SU-DHL-6 (cell line): ENCODE measurements at regions not wholly inside any gene's neighbourhood (a gene's known extent, or its start where the extent isn't known, plus 50 kb on each side); places are given as distances from the start of the nearest gene placed in this dataset.

ENCODE experiments used
- EZH2phosphoT487 ChIP-seq: fragments of 200-600 bp; sonication (generic), shearing (Covaris generic); conservative IDR thresholded peaks from 2 replicates; pipeline ENCODE4 v1.6.1; 2018; ENCODE audit warnings: mild to moderate bottlenecking, antibody characterized with exemption, low read length, moderate library complexity, mixed read lengths
- TF ChIP-seq, protein P1 (sequence below): fragments of 200-600 bp; sonication (generic); IDR thresholded peaks from one replicate; pipeline ENCODE4 v1.5.1; 2017; ENCODE audit warnings: antibody characterized with exemption, mild to moderate bottlenecking, low read length, moderate library complexity; ENCODE audit not compliant: insufficient read depth, poor library complexity, severe bottlenecking

DNA sequence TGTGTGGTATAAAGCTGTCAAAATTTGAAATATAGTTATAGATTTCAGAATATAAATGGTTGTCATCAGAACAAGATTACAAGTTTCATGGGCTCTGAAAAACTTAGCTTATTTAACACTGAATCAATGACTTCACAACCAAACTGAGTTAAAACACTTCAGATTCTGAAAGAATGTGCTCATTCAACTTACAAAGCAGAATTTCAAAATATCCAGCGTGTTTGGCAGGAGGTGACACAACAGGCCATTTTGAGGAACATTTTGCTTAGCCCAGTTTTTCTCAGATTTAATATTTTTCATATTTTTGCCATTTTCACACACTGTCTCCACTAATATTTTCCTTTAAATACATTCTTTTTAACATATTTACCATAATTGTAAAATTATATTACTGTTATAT is 781.1 kb downstream of the TUSC7 start:
- TF ChIP-seq, protein P1, sequence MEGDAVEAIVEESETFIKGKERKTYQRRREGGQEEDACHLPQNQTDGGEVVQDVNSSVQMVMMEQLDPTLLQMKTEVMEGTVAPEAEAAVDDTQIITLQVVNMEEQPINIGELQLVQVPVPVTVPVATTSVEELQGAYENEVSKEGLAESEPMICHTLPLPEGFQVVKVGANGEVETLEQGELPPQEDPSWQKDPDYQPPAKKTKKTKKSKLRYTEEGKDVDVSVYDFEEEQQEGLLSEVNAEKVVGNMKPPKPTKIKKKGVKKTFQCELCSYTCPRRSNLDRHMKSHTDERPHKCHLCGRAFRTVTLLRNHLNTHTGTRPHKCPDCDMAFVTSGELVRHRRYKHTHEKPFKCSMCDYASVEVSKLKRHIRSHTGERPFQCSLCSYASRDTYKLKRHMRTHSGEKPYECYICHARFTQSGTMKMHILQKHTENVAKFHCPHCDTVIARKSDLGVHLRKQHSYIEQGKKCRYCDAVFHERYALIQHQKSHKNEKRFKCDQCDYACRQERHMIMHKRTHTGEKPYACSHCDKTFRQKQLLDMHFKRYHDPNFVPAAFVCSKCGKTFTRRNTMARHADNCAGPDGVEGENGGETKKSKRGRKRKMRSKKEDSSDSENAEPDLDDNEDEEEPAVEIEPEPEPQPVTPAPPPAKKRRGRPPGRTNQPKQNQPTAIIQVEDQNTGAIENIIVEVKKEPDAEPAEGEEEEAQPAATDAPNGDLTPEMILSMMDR, result no peak
- no peak for TF ChIP-seq EZH2phosphoT487
